ENCODE measurements at regions not wholly inside any gene's neighbourhood (a gene's known extent, or its start where the extent isn't known, plus 50 kb on each side); places are given as distances from the start of the nearest gene placed in this dataset.

GRCh38 chr6:91827151-91827550 is 1240.3 kb upstream of the MAP3K7 start:
- Histone ChIP-seq H3K27me3 (ENCODE audit: control insufficient read depth, insufficient read depth, low read length) (no peaks in the 10 kb centered on the region), H3K9me3 (ENCODE audit: control insufficient read depth, insufficient read depth, low read length) (peaks cover 3% of the 10 kb centered on the region), H3K4me3 (ENCODE audit: low read depth, low read length) (no peak overlapping the region), H3K36me3 (ENCODE audit: control insufficient read depth, insufficient read depth, low read length) (no peaks in the 10 kb centered on the region), H3K4me1 (ENCODE audit: control insufficient read depth, insufficient read depth, low read length) (no peaks in the 10 kb centered on the region), H3K27ac (ENCODE audit: low read depth, low read length) (no peak overlapping the region)
- WGBS (ENCODE audit: insufficient coverage): no CpG with 5 or more reads among the region's 2 CpGs
- DNase-seq (ENCODE audit: low read depth in 4 of 6, low spot score in 6 of 6): no peak

GRCh38 chr6:91826128-91826527 is 1239.3 kb upstream of the MAP3K7 start:
- Histone ChIP-seq H3K36me3 (ENCODE audit: control insufficient read depth, insufficient read depth, low read length) (no peaks in the 10 kb centered on the region), H3K9me3 (ENCODE audit: control insufficient read depth, insufficient read depth, low read length) (peaks cover 3% of the 10 kb centered on the region), H3K4me1 (ENCODE audit: control insufficient read depth, insufficient read depth, low read length) (no peaks in the 10 kb centered on the region), H3K4me3 (ENCODE audit: low read depth, low read length) (no peak overlapping the region), H3K27me3 (ENCODE audit: control insufficient read depth, insufficient read depth, low read length) (no peaks in the 10 kb centered on the region), H3K27ac (ENCODE audit: low read depth, low read length) (no peak overlapping the region)
- WGBS (ENCODE audit: insufficient coverage): 100% methylated on average over 2 of the region's 2 CpGs
- no peak for DNase-seq (ENCODE audit: low read depth in 4 of 6, low spot score in 6 of 6)

GRCh38 chr6:91824331-91824730 is 1237.5 kb upstream of the MAP3K7 start:
- no peaks in the 10 kb centered on the region for H3K36me3 ChIP-seq (ENCODE audit: control insufficient read depth, insufficient read depth, low read length)
- H3K27ac ChIP-seq (ENCODE audit: low read depth, low read length): no peak overlapping the region
- DNase-seq (ENCODE audit: low read depth in 4 of 6, low spot score in 6 of 6): no peak
- H3K27me3 ChIP-seq (ENCODE audit: control insufficient read depth, insufficient read depth, low read length): no peaks in the 10 kb centered on the region
- peaks cover 3% of the 10 kb centered on the region for H3K9me3 ChIP-seq (ENCODE audit: control insufficient read depth, insufficient read depth, low read length)
- H3K4me1 ChIP-seq (ENCODE audit: control insufficient read depth, insufficient read depth, low read length): no peaks in the 10 kb centered on the region
- no peak overlapping the region for H3K4me3 ChIP-seq (ENCODE audit: low read depth, low read length)

- no peaks in the 10 kb centered on the region for H3K27me3 ChIP-seq (ENCODE audit: control insufficient read depth, insufficient read depth, low read length)
- no peaks in the 10 kb centered on the region for H3K4me1 ChIP-seq (ENCODE audit: control insufficient read depth, insufficient read depth, low read length)
- no peak overlapping the region for H3K27ac ChIP-seq (ENCODE audit: low read depth, low read length)
- DNase-seq (ENCODE audit: low read depth in 4 of 6, low spot score in 6 of 6): no peak
- H3K4me3 ChIP-seq (ENCODE audit: low read depth, low read length): no peak overlapping the region
- H3K9me3 ChIP-seq (ENCODE audit: control insufficient read depth, insufficient read depth, low read length): peaks cover 3% of the 10 kb centered on the region
- no peaks in the 10 kb centered on the region for H3K36me3 ChIP-seq (ENCODE audit: control insufficient read depth, insufficient read depth, low read length)
Observed at GRCh38 chr6:91822581-91822980, 1235.7 kb upstream of the MAP3K7 start.

- no peak overlapping the region for H3K27ac ChIP-seq (ENCODE audit: low read depth, low read length)
- H3K4me1 ChIP-seq (ENCODE audit: control insufficient read depth, insufficient read depth, low read length): no peaks in the 10 kb centered on the region
- H3K9me3 ChIP-seq (ENCODE audit: control insufficient read depth, insufficient read depth, low read length): no peaks in the 10 kb centered on the region
- no peak for DNase-seq (ENCODE audit: low read depth in 4 of 6, low spot score in 6 of 6)
- 97% methylated on average over 12 of the region's 18 CpGs for WGBS (ENCODE audit: insufficient coverage)
- no peak overlapping the region for H3K4me3 ChIP-seq (ENCODE audit: low read depth, low read length)
- no peaks in the 10 kb centered on the region for H3K27me3 ChIP-seq (ENCODE audit: control insufficient read depth, insufficient read depth, low read length)
- no peaks in the 10 kb centered on the region for H3K36me3 ChIP-seq (ENCODE audit: control insufficient read depth, insufficient read depth, low read length)
Observed at GRCh38 chr6:91816335-91816734, 1229.5 kb upstream of the MAP3K7 start.

- DNase-seq (ENCODE audit: low read depth in 4 of 6, low spot score in 6 of 6): no peak
- H3K27ac ChIP-seq (ENCODE audit: low read depth, low read length): no peak overlapping the region
- H3K4me1 ChIP-seq (ENCODE audit: control insufficient read depth, insufficient read depth, low read length): no peaks in the 10 kb centered on the region
- H3K4me3 ChIP-seq (ENCODE audit: low read depth, low read length): no peak overlapping the region
- no peaks in the 10 kb centered on the region for H3K9me3 ChIP-seq (ENCODE audit: control insufficient read depth, insufficient read depth, low read length)
- WGBS (ENCODE audit: insufficient coverage): no CpG with 5 or more reads among the region's 3 CpGs
- H3K36me3 ChIP-seq (ENCODE audit: control insufficient read depth, insufficient read depth, low read length): no peaks in the 10 kb centered on the region
- H3K27me3 ChIP-seq (ENCODE audit: control insufficient read depth, insufficient read depth, low read length): no peaks in the 10 kb centered on the region
Observed at GRCh38 chr6:91813641-91814040, 1226.8 kb upstream of the MAP3K7 start.

- peak in 1 of 6 donors; percentile 11 for DNase-seq (ENCODE audit: low read depth in 4 of 6, low spot score in 6 of 6)
- WGBS (ENCODE audit: insufficient coverage): 50% methylated on average over 1 of the region's 1 CpG
- H3K4me3 ChIP-seq (ENCODE audit: low read depth, low read length): no peak overlapping the region
- no peak overlapping the region for H3K27ac ChIP-seq (ENCODE audit: low read depth, low read length)
- no peaks in the 10 kb centered on the region for H3K36me3 ChIP-seq (ENCODE audit: control insufficient read depth, insufficient read depth, low read length)
- no peaks in the 10 kb centered on the region for H3K27me3 ChIP-seq (ENCODE audit: control insufficient read depth, insufficient read depth, low read length)
- H3K9me3 ChIP-seq (ENCODE audit: control insufficient read depth, insufficient read depth, low read length): no peaks in the 10 kb centered on the region
- H3K4me1 ChIP-seq (ENCODE audit: control insufficient read depth, insufficient read depth, low read length): no peaks in the 10 kb centered on the region
Observed at GRCh38 chr6:91812596-91813274, 1225.9 kb upstream of the MAP3K7 start.

GRCh38 chr6:91804981-91805380 is 1218.1 kb upstream of the MAP3K7 start:
- Histone ChIP-seq H3K27ac (ENCODE audit: low read depth, low read length) (no peak overlapping the region), H3K4me1 (ENCODE audit: control insufficient read depth, insufficient read depth, low read length) (no peaks in the 10 kb centered on the region), H3K4me3 (ENCODE audit: low read depth, low read length) (no peak overlapping the region), H3K9me3 (ENCODE audit: control insufficient read depth, insufficient read depth, low read length) (no peaks in the 10 kb centered on the region), H3K27me3 (ENCODE audit: control insufficient read depth, insufficient read depth, low read length) (no peaks in the 10 kb centered on the region), H3K36me3 (ENCODE audit: control insufficient read depth, insufficient read depth, low read length) (no peaks in the 10 kb centered on the region)
- WGBS (ENCODE audit: insufficient coverage): 86% methylated on average over 1 of the region's 3 CpGs
- DNase-seq (ENCODE audit: low read depth in 4 of 6, low spot score in 6 of 6): no peak

- Histone ChIP-seq H3K27ac (ENCODE audit: low read depth, low read length) (no peak overlapping the region), H3K4me3 (ENCODE audit: low read depth, low read length) (no peak overlapping the region), H3K27me3 (ENCODE audit: control insufficient read depth, insufficient read depth, low read length) (no peaks in the 10 kb centered on the region), H3K36me3 (ENCODE audit: control insufficient read depth, insufficient read depth, low read length) (no peaks in the 10 kb centered on the region), H3K4me1 (ENCODE audit: control insufficient read depth, insufficient read depth, low read length) (no peaks in the 10 kb centered on the region), H3K9me3 (ENCODE audit: control insufficient read depth, insufficient read depth, low read length) (no peaks in the 10 kb centered on the region)
- no CpG with 5 or more reads among the region's 1 CpG for WGBS (ENCODE audit: insufficient coverage)
- no peak for DNase-seq (ENCODE audit: low read depth in 4 of 6, low spot score in 6 of 6)
Observed at GRCh38 chr6:91802431-91802830, 1215.6 kb upstream of the MAP3K7 start.

GRCh38 chr6:91796603-91797002 is 1209.7 kb upstream of the MAP3K7 start:
- Histone ChIP-seq H3K36me3 (ENCODE audit: control insufficient read depth, insufficient read depth, low read length) (no peaks in the 10 kb centered on the region), H3K27me3 (ENCODE audit: control insufficient read depth, insufficient read depth, low read length) (no peaks in the 10 kb centered on the region), H3K27ac (ENCODE audit: low read depth, low read length) (no peak overlapping the region), H3K9me3 (ENCODE audit: control insufficient read depth, insufficient read depth, low read length) (no peaks in the 10 kb centered on the region), H3K4me3 (ENCODE audit: low read depth, low read length) (no peak overlapping the region), H3K4me1 (ENCODE audit: control insufficient read depth, insufficient read depth, low read length) (no peaks in the 10 kb centered on the region)
- DNase-seq (ENCODE audit: low read depth in 4 of 6, low spot score in 6 of 6): no peak
- no CpG with 5 or more reads among the region's 1 CpG for WGBS (ENCODE audit: insufficient coverage)
